ENCODE measurements at regions not wholly inside any gene's neighbourhood (a gene's known extent, or its start where the extent isn't known, plus 50 kb on each side); places are given as distances from the start of the nearest gene placed in this dataset.

GRCh38 chr5:5584751-5585150 is 162.3 kb downstream of the ICE1 start:
- TF ChIP-seq CTCF (conservative IDR thresholded peaks at IDR 0.05; ENCODE audit: low read depth, low read length) (no peak), EZH2 (IDR thresholded peaks at IDR 0.05; ENCODE audit: low read length, unreplicated experiment) (no peak), EZH2phosphoT487 (IDR thresholded peaks at IDR 0.05; ENCODE audit: borderline replicate concordance, low read length) (no peak)

All from PC-3 (cell line).